A549 (cell line): ENCODE measurements at regions not wholly inside any gene's neighbourhood (a gene's known extent, or its start where the extent isn't known, plus 50 kb on each side); places are given as distances from the start of the nearest gene placed in this dataset.

Experiments used
- ATAC-seq, 2 experiments: fragments of 200-7000 bp in 1 of 2; fragments of >200 bp in 1 of 2; cut with Nextera tagmentation in 1 of 2; cut with Tn5 transposase in 1 of 2; 3 replicates each; pipeline versions ENCODE4 v1.8.0 to v1.9.1; 2018 to 2020; ENCODE audit warnings: mild to moderate bottlenecking in 1 of 2, moderate library complexity in 1 of 2
- CTCF ChIA-PET: fragments of 300-600 bp; sonication (Branson Sonifier 250); formaldehyde crosslinking; extraction: SDS; loops from one replicate; lab custom pipeline; 2021; ENCODE audit warnings: antibody characterized with exemption, inconsistent platforms; lab: Yijun Ruan, JAX
- POLR2A ChIA-PET: fragments of 350-600 bp; formaldehyde crosslinking; extraction: SDS; loops from one replicate; lab custom pipeline; 2021; ENCODE audit warnings: antibody characterized with exemption, inconsistent platforms; lab: Yijun Ruan, JAX
- DNase-seq, 2 experiments: peaks; one replicate each; pipeline versions ENCODE4 v3.0.0 to v3.0.0-alpha.2; 2011 to 2016; ENCODE audit warnings: low read depth in 1 of 2, low spot score in 1 of 2
- FAIRE-seq: peaks from 2 replicates; lab custom pipeline; 2011; peaks lifted over from hg19 to GRCh38; lab: Jason Lieb, UNC
- H3K27ac ChIP-seq, 2 experiments: fragments of >200 bp; sonication (Bioruptor Twin); formaldehyde crosslinking; 3 replicates each; pipeline ENCODE4 v1.5.1; 2016 to 2017
- H3K4me1 ChIP-seq: fragments of >200 bp; sonication (Bioruptor Twin); formaldehyde crosslinking; 3 replicates; pipeline ENCODE4 v1.6.1; 2016
- H3K4me2 ChIP-seq: fragments of >200 bp; sonication (Bioruptor Twin); formaldehyde crosslinking; 3 replicates; pipeline ENCODE4 v1.6.1; 2016
- H3K4me3 ChIP-seq: fragments of >200 bp; sonication (Bioruptor Twin); formaldehyde crosslinking; 3 replicates; pipeline ENCODE4 v1.5.1; 2016
- H3K9me3 ChIP-seq: fragments of >200 bp; sonication (Bioruptor Twin); formaldehyde crosslinking; 3 replicates; pipeline ENCODE4 v1.6.1; 2016
- ATOH8 ChIP-seq: fragments of 250-450 bp; sonication (Bioruptor Pico); IDR thresholded peaks from 2 replicates; pipeline ENCODE4 v1.5.0; 2020; ENCODE audit warnings: low read depth, mild to moderate bottlenecking, moderate library complexity
- CBX2 ChIP-seq: fragments of 200-600 bp; sonication (generic); IDR thresholded peaks from 2 replicates; pipeline ENCODE4 v1.6.1; 2016; ENCODE audit warnings: low read depth, mild to moderate bottlenecking, borderline replicate concordance
- EHMT2 ChIP-seq: fragments of 200-600 bp; sonication (generic); IDR thresholded peaks from 2 replicates; pipeline ENCODE4 v1.6.1; 2016; ENCODE audit warnings: antibody characterized with exemption, low read depth, mild to moderate bottlenecking, moderate library complexity
- ELK1 ChIP-seq: fragments of 150-350 bp; IDR thresholded peaks from 2 replicates; pipeline ENCODE4 v1.6.1; 2014; ENCODE audit warnings: low read depth, mild to moderate bottlenecking, low read length
- EP300 ChIP-seq, 2 experiments: fragments of >200 bp; sonication (Bioruptor Twin); formaldehyde crosslinking; IDR thresholded peaks; 2 replicates in 1 of 2; 3 replicates in 1 of 2; pipeline ENCODE4 v1.6.1; 2016 to 2017
- ESRRA ChIP-seq: fragments of 150-350 bp; IDR thresholded peaks from 2 replicates; pipeline ENCODE4 v1.6.1; 2014; ENCODE audit warnings: mild to moderate bottlenecking, low read length, borderline replicate concordance
- FOSL2 ChIP-seq, 2 experiments: fragments of 450-650 bp in 1 of 2; fragments of >200 bp in 1 of 2; sonication (Bioruptor Twin) in 1 of 2; formaldehyde crosslinking; IDR thresholded peaks; 2 replicates each; pipeline versions ENCODE4 v1.5.0 to v1.6.1; 2016 to 2020; ENCODE audit warnings: mild to moderate bottlenecking in 1 of 2, moderate library complexity in 1 of 2
- HOXA7 ChIP-seq: fragments of 250-450 bp; sonication (Bioruptor Pico); IDR thresholded peaks from 2 replicates; pipeline ENCODE4 v1.5.0; 2020; ENCODE audit warnings: mild to moderate bottlenecking, moderate library complexity
- HOXB13 ChIP-seq: fragments of 250-450 bp; sonication (Bioruptor Pico); IDR thresholded peaks from 2 replicates; pipeline ENCODE4 v1.5.0; 2020; ENCODE audit warnings: low read depth, mild to moderate bottlenecking, moderate library complexity
- HOXB5 ChIP-seq: fragments of 250-450 bp; sonication (Bioruptor Pico); IDR thresholded peaks from 2 replicates; pipeline ENCODE4 v1.5.0; 2020; ENCODE audit warnings: mild to moderate bottlenecking, moderate library complexity
- JUN ChIP-seq, 2 experiments: fragments of >200 bp; sonication (Bioruptor Twin); formaldehyde crosslinking; IDR thresholded peaks; 2 replicates in 1 of 2; 3 replicates in 1 of 2; pipeline ENCODE4 v1.6.1; 2016 to 2017
- JUNB ChIP-seq: fragments of >200 bp; sonication (Bioruptor Twin); formaldehyde crosslinking; IDR thresholded peaks from 2 replicates; pipeline ENCODE4 v1.6.1; 2016
- MAZ ChIP-seq: fragments of 150-350 bp; IDR thresholded peaks from 2 replicates; pipeline ENCODE4 v1.6.1; 2014; ENCODE audit warnings: antibody characterized with exemption, low read depth, low read length, borderline replicate concordance
- NPAS2 ChIP-seq: fragments of 250-450 bp; sonication (Bioruptor Pico); IDR thresholded peaks from 2 replicates; pipeline ENCODE4 v1.8.0; 2022; ENCODE audit warnings: mild to moderate bottlenecking, moderate library complexity, borderline replicate concordance
- NR3C1 ChIP-seq: fragments of >200 bp; sonication (Bioruptor Twin); formaldehyde crosslinking; IDR thresholded peaks from 3 replicates; pipeline ENCODE4 v1.6.1; 2017
- RAD21 ChIP-seq, 2 experiments: fragments of >200 bp in 1 of 2; sonication (Bioruptor Twin) in 1 of 2; formaldehyde crosslinking in 1 of 2; IDR thresholded peaks in 1 of 2; conservative IDR thresholded peaks in 1 of 2; 2 replicates in 1 of 2; 3 replicates in 1 of 2; pipeline ENCODE4 v1.6.1; 2012 to 2018; ENCODE audit warnings: inconsistent platforms in 1 of 2
- RARB ChIP-seq: fragments of 250-450 bp; sonication (Bioruptor Pico); IDR thresholded peaks from 2 replicates; pipeline ENCODE4 v1.8.0; 2021; ENCODE audit warnings: mild to moderate bottlenecking, moderate library complexity
- RNF2 ChIP-seq: fragments of 200-600 bp; sonication (generic); IDR thresholded peaks from 2 replicates; pipeline ENCODE4 v1.6.1; 2016; ENCODE audit warnings: low read depth, mild to moderate bottlenecking, antibody characterized with exemption, moderate library complexity, borderline replicate concordance
- SREBF2 ChIP-seq: fragments of 450-650 bp; IDR thresholded peaks from 2 replicates; pipeline ENCODE4 v1.6.1; 2014; ENCODE audit warnings: mild to moderate bottlenecking, moderate library complexity
- ZNF302 ChIP-seq: fragments of 250-450 bp; sonication (Bioruptor Pico); IDR thresholded peaks from 2 replicates; pipeline ENCODE4 v1.9.0; 2021; ENCODE audit warnings: inconsistent platforms, mild to moderate bottlenecking, moderate library complexity
- WGBS: methylation state at CpG from one replicate; pipeline ENCODE4 v1.1.6; 2017; ENCODE audit errors: missing lambda C conversion rate; 5-methylcytosine and 5-hydroxymethylcytosine counted together
- TF ChIP-seq, protein P1 (sequence below): fragments of >200 bp; sonication (Bioruptor Twin); formaldehyde crosslinking; IDR thresholded peaks from 3 replicates; pipeline ENCODE4 v1.6.1; 2016
- TF ChIP-seq, protein P2 (sequence below): fragments of >200 bp; sonication (Bioruptor Twin); formaldehyde crosslinking; IDR thresholded peaks from 3 replicates; pipeline ENCODE4 v1.5.1; 2016

DNA sequence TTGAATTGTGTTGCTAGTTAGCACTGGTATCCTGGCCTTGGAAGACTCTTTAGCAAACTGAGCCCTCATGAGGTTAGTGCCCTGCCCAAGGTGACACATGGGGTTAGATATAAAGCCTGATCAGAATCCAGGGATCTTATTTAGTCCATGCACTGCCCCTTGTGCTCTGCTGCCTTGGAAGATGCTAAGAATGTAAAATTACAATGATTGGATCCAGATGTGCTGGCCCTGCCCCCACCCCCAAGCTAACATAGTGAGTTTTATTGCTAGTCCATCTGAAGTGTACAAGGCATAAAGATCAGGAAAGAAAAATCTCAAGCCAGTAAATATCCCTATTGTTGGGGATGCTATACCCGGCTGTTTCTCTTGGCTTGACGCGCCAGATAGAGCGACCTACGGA, 248.1 kb upstream of the C2CD4B start:
- WGBS: 88% methylated on average over 5 of the region's 5 CpGs
- FAIRE-seq (no peak), DNase-seq (no peak), ATAC-seq (no peak)
- no peak overlapping the region for H3K27ac ChIP-seq
- TF ChIP-seq RAD21 (conservative IDR thresholded peaks at IDR 0.05 in 1 of 2, IDR thresholded peaks at IDR 0.05 in 1 of 2) (no peak), RARB (CRISPR knock-in tag) (no peak), RNF2 (no peak), JUN (IDR thresholded peaks at IDR 0.05) (no peak), FOSL2 (IDR thresholded peaks at IDR 0.05) (no peak), FOSL2 (CRISPR knock-in tag; IDR thresholded peaks at IDR 0.05) (no peak), HOXB5 (CRISPR knock-in tag) (no peak), NPAS2 (CRISPR knock-in tag) (no peak), JUNB (no peak), CBX2 (no peak), EHMT2 (no peak), HOXB13 (CRISPR knock-in tag) (no peak), ELK1 (no peak), HOXA7 (CRISPR knock-in tag) (no peak), ZNF302 (CRISPR knock-in tag) (no peak), ESRRA (no peak)
- TF ChIP-seq, protein P1, sequence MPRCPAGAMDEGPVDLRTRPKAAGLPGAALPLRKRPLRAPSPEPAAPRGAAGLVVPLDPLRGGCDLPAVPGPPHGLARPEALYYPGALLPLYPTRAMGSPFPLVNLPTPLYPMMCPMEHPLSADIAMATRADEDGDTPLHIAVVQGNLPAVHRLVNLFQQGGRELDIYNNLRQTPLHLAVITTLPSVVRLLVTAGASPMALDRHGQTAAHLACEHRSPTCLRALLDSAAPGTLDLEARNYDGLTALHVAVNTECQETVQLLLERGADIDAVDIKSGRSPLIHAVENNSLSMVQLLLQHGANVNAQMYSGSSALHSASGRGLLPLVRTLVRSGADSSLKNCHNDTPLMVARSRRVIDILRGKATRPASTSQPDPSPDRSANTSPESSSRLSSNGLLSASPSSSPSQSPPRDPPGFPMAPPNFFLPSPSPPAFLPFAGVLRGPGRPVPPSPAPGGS: no peak
- TF ChIP-seq, protein P2, sequence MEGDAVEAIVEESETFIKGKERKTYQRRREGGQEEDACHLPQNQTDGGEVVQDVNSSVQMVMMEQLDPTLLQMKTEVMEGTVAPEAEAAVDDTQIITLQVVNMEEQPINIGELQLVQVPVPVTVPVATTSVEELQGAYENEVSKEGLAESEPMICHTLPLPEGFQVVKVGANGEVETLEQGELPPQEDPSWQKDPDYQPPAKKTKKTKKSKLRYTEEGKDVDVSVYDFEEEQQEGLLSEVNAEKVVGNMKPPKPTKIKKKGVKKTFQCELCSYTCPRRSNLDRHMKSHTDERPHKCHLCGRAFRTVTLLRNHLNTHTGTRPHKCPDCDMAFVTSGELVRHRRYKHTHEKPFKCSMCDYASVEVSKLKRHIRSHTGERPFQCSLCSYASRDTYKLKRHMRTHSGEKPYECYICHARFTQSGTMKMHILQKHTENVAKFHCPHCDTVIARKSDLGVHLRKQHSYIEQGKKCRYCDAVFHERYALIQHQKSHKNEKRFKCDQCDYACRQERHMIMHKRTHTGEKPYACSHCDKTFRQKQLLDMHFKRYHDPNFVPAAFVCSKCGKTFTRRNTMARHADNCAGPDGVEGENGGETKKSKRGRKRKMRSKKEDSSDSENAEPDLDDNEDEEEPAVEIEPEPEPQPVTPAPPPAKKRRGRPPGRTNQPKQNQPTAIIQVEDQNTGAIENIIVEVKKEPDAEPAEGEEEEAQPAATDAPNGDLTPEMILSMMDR: no peak
- CTCF ChIA-PET: interaction anchor here (1.6 kb wide), 1 partner anchor 68 kb away, joined by 3 read pairs; no protein-coding TSS in a partner anchor
- POLR2A ChIA-PET: no interaction called here
- H3K4me1 ChIP-seq: no peaks in the 10 kb centered on the region
- H3K9me3 ChIP-seq: no peaks in the 10 kb centered on the region
- H3K4me3 ChIP-seq: no peak overlapping the region
- no peak overlapping the region for H3K4me2 ChIP-seq

- DNase-seq (no peak), FAIRE-seq (no peak), ATAC-seq (no peak)
- no peak overlapping the region for H3K27ac ChIP-seq
- H3K4me1 ChIP-seq: no peaks in the 10 kb centered on the region
- H3K4me3 ChIP-seq: no peak overlapping the region
- CTCF ChIA-PET: interaction anchor here (1.6 kb wide), 1 partner anchor 68 kb away, joined by 3 read pairs; no protein-coding TSS in a partner anchor
- POLR2A ChIA-PET: no interaction called here
- no peaks in the 10 kb centered on the region for H3K9me3 ChIP-seq
- no peak overlapping the region for H3K4me2 ChIP-seq
- TF ChIP-seq NR3C1 (no peak), ELK1 (no peak), HOXB5 (CRISPR knock-in tag) (no peak), ATOH8 (CRISPR knock-in tag) (no peak), MAZ (no peak), EP300 (IDR thresholded peaks at IDR 0.05) (no peak), RNF2 (no peak), SREBF2 (no peak)
Observed at GRCh38 chr15:62413786-62414185, 248.7 kb upstream of the C2CD4B start.
